K562 (cell line): ENCODE measurements at regions not wholly inside any gene's neighbourhood (a gene's known extent, or its start where the extent isn't known, plus 50 kb on each side); places are given as distances from the start of the nearest gene placed in this dataset.

Source experiments
- C11orf30 ChIP-seq: fragments of 450-650 bp; IDR thresholded peaks from 2 replicates; pipeline ENCODE4 v1.6.1; 2016; ENCODE audit warnings: low read depth, mild to moderate bottlenecking
- CBX3 ChIP-seq, 2 experiments: IDR thresholded peaks; 1 replicate in 1 of 2; 2 replicates in 1 of 2; pipeline ENCODE4 v1.6.1; 2012; ENCODE audit warnings: inconsistent platforms in 2 of 2, low read length in 2 of 2, borderline replicate concordance in 1 of 2, control low read depth in 1 of 2
- GTF2F1 ChIP-seq: IDR thresholded peaks from 2 replicates; pipeline ENCODE4 v1.6.1; 2011; ENCODE audit warnings: low read depth, low read length, improper control_type of control experiment
- REST ChIP-seq, 2 experiments: fragments of 450-650 bp; formaldehyde crosslinking in 1 of 2; IDR thresholded peaks; 2 replicates each; pipeline versions ENCODE4 v1.4.0 to v1.6.1; 2014 to 2020; ENCODE audit warnings: mild to moderate bottlenecking in 2 of 2, borderline replicate concordance in 1 of 2, low read depth in 1 of 2
- TARDBP ChIP-seq: fragments of 450-650 bp; IDR thresholded peaks from 2 replicates; pipeline ENCODE4 v1.6.1; 2016
- ZFX ChIP-seq: sonication (generic); formaldehyde crosslinking; IDR thresholded peaks from 2 replicates; pipeline ENCODE4 v1.8.0; 2022; ENCODE audit warnings: mild to moderate bottlenecking, missing genetic modification reagents, moderate library complexity
- TF ChIP-seq, protein P1 (sequence below): fragments of 450-650 bp; IDR thresholded peaks from 2 replicates; pipeline ENCODE4 v1.6.1; 2018; ENCODE audit not compliant: partially characterized antibody

DNA sequence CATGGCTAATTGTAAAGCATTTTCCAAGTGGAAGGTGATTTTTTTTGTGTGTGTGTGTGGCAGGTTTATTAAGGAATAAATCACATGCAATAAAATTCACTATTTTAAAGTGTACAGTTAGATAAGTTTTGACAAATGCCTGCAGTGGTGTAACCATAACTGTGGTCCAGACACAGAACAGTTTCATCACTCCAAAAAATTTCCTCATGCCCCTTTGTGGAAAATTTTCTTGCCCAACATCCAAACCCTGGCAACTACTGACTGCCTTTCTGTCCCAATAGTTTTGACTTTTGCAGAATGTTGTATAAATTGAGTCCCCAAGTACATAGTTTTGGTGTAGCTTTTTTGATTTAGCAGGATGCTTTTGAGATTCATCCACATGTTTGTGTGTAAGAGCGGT, 135.1 kb upstream of the KLHL25 start (continued):
- TF ChIP-seq REST (IDR thresholded peaks at IDR 0.05; ENCODE audit: borderline replicate concordance), result no peak
- no peak for TF ChIP-seq REST (CRISPR knock-in tag; IDR thresholded peaks at IDR 0.05; ENCODE audit: low read depth)
- TF ChIP-seq C11orf30, result no peak
- no peak for TF ChIP-seq CBX3 (IDR thresholded peaks at IDR 0.05; ENCODE audit: borderline replicate concordance in 1 of 2, low read length in 2 of 2)
- no peak for TF ChIP-seq GTF2F1
- TF ChIP-seq, protein P1, sequence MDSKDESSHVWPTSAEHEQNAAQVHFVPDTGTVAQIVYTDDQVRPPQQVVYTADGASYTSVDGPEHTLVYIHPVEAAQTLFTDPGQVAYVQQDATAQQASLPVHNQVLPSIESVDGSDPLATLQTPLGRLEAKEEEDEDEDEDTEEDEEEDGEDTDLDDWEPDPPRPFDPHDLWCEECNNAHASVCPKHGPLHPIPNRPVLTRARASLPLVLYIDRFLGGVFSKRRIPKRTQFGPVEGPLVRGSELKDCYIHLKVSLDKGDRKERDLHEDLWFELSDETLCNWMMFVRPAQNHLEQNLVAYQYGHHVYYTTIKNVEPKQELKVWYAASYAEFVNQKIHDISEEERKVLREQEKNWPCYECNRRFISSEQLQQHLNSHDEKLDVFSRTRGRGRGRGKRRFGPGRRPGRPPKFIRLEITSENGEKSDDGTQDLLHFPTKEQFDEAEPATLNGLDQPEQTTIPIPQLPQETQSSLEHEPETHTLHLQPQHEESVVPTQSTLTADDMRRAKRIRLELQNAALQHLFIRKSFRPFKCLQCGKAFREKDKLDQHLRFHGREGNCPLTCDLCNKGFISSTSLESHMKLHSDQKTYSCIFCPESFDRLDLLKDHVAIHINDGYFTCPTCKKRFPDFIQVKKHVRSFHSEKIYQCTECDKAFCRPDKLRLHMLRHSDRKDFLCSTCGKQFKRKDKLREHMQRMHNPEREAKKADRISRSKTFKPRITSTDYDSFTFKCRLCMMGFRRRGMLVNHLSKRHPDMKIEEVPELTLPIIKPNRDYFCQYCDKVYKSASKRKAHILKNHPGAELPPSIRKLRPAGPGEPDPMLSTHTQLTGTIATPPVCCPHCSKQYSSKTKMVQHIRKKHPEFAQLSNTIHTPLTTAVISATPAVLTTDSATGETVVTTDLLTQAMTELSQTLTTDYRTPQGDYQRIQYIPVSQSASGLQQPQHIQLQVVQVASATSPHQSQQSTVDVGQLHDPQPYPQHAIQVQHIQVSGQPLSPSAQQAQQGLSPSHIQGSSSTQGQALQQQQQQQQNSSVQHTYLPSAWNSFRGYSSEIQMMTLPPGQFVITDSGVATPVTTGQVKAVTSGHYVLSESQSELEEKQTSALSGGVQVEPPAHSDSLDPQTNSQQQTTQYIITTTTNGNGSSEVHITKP, result no peak
- no peak for TF ChIP-seq ZFX (CRISPR knock-in tag)
- TF ChIP-seq TARDBP, result no peak
- TF ChIP-seq, all 486 proteins: peak for 0
